GM12878 (cell line): ENCODE measurements at regions not wholly inside any gene's neighbourhood (a gene's known extent, or its start where the extent isn't known, plus 50 kb on each side); places are given as distances from the start of the nearest gene placed in this dataset.

Source experiments
- ATAC-seq: fragments of 200-7000 bp; cut with Tn5 transposase; 3 replicates; pipeline ENCODE4 v1.9.1; 2020; ENCODE audit warnings: mild to moderate bottlenecking, moderate library complexity
- BruUV-seq: library from RNA; stranded (reverse); fragments of 400-500 nt; replicated peaks from 2 replicates; lab custom pipeline; 2021; lab: Mats Ljungman, UMichigan
- CTCF ChIA-PET: fragments of 300-600 bp; sonication (Branson Sonifier 250); formaldehyde crosslinking; extraction: SDS; loops from one replicate; lab custom pipeline; 2021; ENCODE audit warnings: inconsistent platforms; lab: Yijun Ruan, JAX
- POLR2A ChIA-PET: fragments of 350-600 bp; formaldehyde crosslinking; extraction: SDS; loops from one replicate; lab custom pipeline; 2021; ENCODE audit warnings: inconsistent platforms; lab: Charles Lee
- RAD21 ChIA-PET: fragments of 300-600 bp; sonication (Branson Sonifier 250); formaldehyde crosslinking; loops from one replicate; lab custom pipeline; 2023; ENCODE audit warnings: antibody characterized with exemption; ENCODE audit not compliant: unreplicated experiment; lab: Charles Lee
- SMC1A ChIA-PET: fragments of 300-600 bp; sonication (Branson Sonifier 250); formaldehyde crosslinking; loops from one replicate; lab custom pipeline; 2023; ENCODE audit not compliant: unreplicated experiment, uncharacterized antibody; lab: Charles Lee
- DNase-seq: peaks from one replicate; pipeline ENCODE4 v3.0.0-alpha.2; 2011; ENCODE audit warnings: low read depth, low spot score
- FAIRE-seq: peaks from 3 replicates; lab custom pipeline; 2011; peaks lifted over from hg19 to GRCh38; lab: Jason Lieb, UNC
- H2AFZ ChIP-seq: 2 replicates; pipeline ENCODE4 v1.6.0; 2011; ENCODE audit warnings: low read depth, low read length, control low read depth; ENCODE audit not compliant: control insufficient read depth
- H3K27ac ChIP-seq: 2 replicates; pipeline ENCODE4 v1.5.1; 2011; ENCODE audit warnings: control low read depth; ENCODE audit not compliant: control insufficient read depth, insufficient read depth
- H3K27me3 ChIP-seq, 2 experiments: replicated peaks in 1 of 2; 2 replicates each; pipeline versions ENCODE4 v1.6.0 to v1.6.1; 2011; ENCODE audit warnings: low read length in 1 of 2; ENCODE audit not compliant: control insufficient read depth in 2 of 2, insufficient read depth in 2 of 2
- H3K36me3 ChIP-seq, 2 experiments: 2 replicates each; pipeline ENCODE4 v1.5.1; 2011; ENCODE audit warnings: low read length in 1 of 2; ENCODE audit not compliant: control insufficient read depth in 2 of 2, insufficient read depth in 2 of 2
- H3K4me1 ChIP-seq: 2 replicates; pipeline ENCODE4 v1.6.1; 2011; ENCODE audit warnings: mild to moderate bottlenecking, low read length, moderate library complexity, mixed read lengths; ENCODE audit not compliant: control insufficient read depth, insufficient read depth
- H3K4me2 ChIP-seq: 2 replicates; pipeline ENCODE4 v1.6.0; 2011; ENCODE audit warnings: control low read depth; ENCODE audit not compliant: control insufficient read depth, insufficient read depth
- H3K4me3 ChIP-seq: fragments of 200-600 bp; sonication (generic); 2 replicates; pipeline ENCODE4 v1.5.1; 2016
- H3K79me2 ChIP-seq: 2 replicates; pipeline ENCODE4 v1.6.0; 2011; ENCODE audit warnings: low read length; ENCODE audit not compliant: control insufficient read depth, insufficient read depth
- H3K9ac ChIP-seq: 2 replicates; pipeline ENCODE4 v1.8.0; 2011; ENCODE audit warnings: low read length, control low read depth, mixed read lengths; ENCODE audit not compliant: control insufficient read depth, insufficient read depth
- H3K9me3 ChIP-seq: replicated peaks from 3 replicates; pipeline ENCODE4 v1.5.1; 2011; ENCODE audit warnings: mild to moderate bottlenecking, low read length; ENCODE audit not compliant: control insufficient read depth, insufficient read depth
- H4K20me1 ChIP-seq: 2 replicates; pipeline ENCODE4 v1.6.0; 2011; ENCODE audit not compliant: control insufficient read depth, insufficient read depth
- BHLHE40 ChIP-seq, 2 experiments: fragments of 450-650 bp in 1 of 2; IDR thresholded peaks; 2 replicates each; pipeline ENCODE4 v1.6.1; 2011 to 2017; ENCODE audit warnings: low read depth in 2 of 2, borderline replicate concordance in 1 of 2, improper control_type of control experiment in 1 of 2, low read length in 1 of 2, mild to moderate bottlenecking in 1 of 2
- CREM ChIP-seq: IDR thresholded peaks from 2 replicates; pipeline ENCODE4 v1.6.1; 2014; ENCODE audit warnings: antibody characterized with exemption, low read depth
- DPF2 ChIP-seq: fragments of 450-650 bp; IDR thresholded peaks from 2 replicates; pipeline ENCODE4 v1.6.1; 2017; ENCODE audit warnings: mild to moderate bottlenecking
- ETV6 ChIP-seq, 2 experiments: fragments of 450-650 bp in 1 of 2; IDR thresholded peaks in 1 of 2; conservative IDR thresholded peaks in 1 of 2; 2 replicates each; pipeline ENCODE4 v1.6.1; 2014; ENCODE audit warnings: antibody characterized with exemption in 1 of 2, borderline replicate concordance in 1 of 2, low read depth in 1 of 2, mild to moderate bottlenecking in 1 of 2, moderate library complexity in 1 of 2
- MYB ChIP-seq: fragments of 150-350 bp; IDR thresholded peaks from 2 replicates; pipeline ENCODE4 v1.6.1; 2014; ENCODE audit warnings: mild to moderate bottlenecking, low read depth, low read length, borderline replicate concordance
- MYC ChIP-seq: IDR thresholded peaks from 2 replicates; pipeline ENCODE4 v1.6.1; 2011; ENCODE audit warnings: mild to moderate bottlenecking, low read length, moderate library complexity, inconsistent platforms; ENCODE audit not compliant: insufficient read depth, insufficient replicate concordance, insufficient read length, severe bottlenecking
- NKRF ChIP-seq: fragments of 450-650 bp; conservative IDR thresholded peaks from 2 replicates; pipeline ENCODE4 v1.6.1; 2017; ENCODE audit warnings: mild to moderate bottlenecking, moderate library complexity
- PBX3 ChIP-seq: IDR thresholded peaks from 2 replicates; pipeline ENCODE4 v1.6.1; 2011; ENCODE audit warnings: mild to moderate bottlenecking, low read depth, low read length, moderate library complexity; ENCODE audit not compliant: insufficient replicate concordance
- SKIL ChIP-seq: fragments of 450-650 bp; IDR thresholded peaks from 2 replicates; pipeline ENCODE4 v1.6.1; 2017; ENCODE audit warnings: mild to moderate bottlenecking, low read depth, inconsistent platforms; ENCODE audit not compliant: poor library complexity, severe bottlenecking
- WGBS: methylation state at CpG from one replicate; pipeline ENCODE4 v1.1.6; 2016; ENCODE audit warnings: low lambda C conversion rate; ENCODE audit not compliant: insufficient replicate concordance, insufficient coverage; ENCODE audit errors: missing lambda C conversion rate; 5-methylcytosine and 5-hydroxymethylcytosine counted together
- in situ Hi-C: fragments of 300-500 bp; cut with MboI; formaldehyde crosslinking; loops from 9 replicates; pipeline ENCODE4 v1.14.3; 2018; ENCODE audit warnings: mixed read lengths
- intact Hi-C: fragments of 100-400 bp; cut with micrococcal nuclease; formaldehyde crosslinking; loops from one replicate; pipeline ENCODE4 v1.14.2; 2022; ENCODE audit not compliant: unreplicated experiment

GRCh38 chr14:71181215-71182003 lies 274.1 kb downstream of the PCNX1 start (continued):
- TF ChIP-seq NKRF = no peak

- SMC1A ChIA-PET = interaction anchor here (0.7 kb wide), 1 partner anchor 39 kb away, joined by 3 read pairs; no protein-coding TSS in a partner anchor
- POLR2A ChIA-PET = interaction anchor here (0.7 to 0.8 kb wide), 2 partner anchors 12 to 45 kb away, joined by 4 to 5 read pairs; no protein-coding TSS in a partner anchor
- Histone ChIP-seq H3K36me3 (no peaks in the 10 kb centered on the region), H3K27ac (no peak overlapping the region), H3K4me1 (no peaks in the 10 kb centered on the region), H3K9ac (no peak overlapping the region), H3K4me2 (no peak overlapping the region), H3K4me3 (no peak overlapping the region), H3K79me2 (no peaks in the 10 kb centered on the region), H4K20me1 (no peaks in the 10 kb centered on the region), H3K27me3 (no peaks in the 10 kb centered on the region; a peak in 3 of 4 replicates), H3K9me3 (no peaks in the 10 kb centered on the region; the same call in 2 of the 3 replicates), H2AFZ (no peak overlapping the region)
- 32% methylated on average over 7 of the region's 7 CpGs for WGBS
- BruUV-seq = no TSS peak
- intact Hi-C loops = no loop called here
- RAD21 ChIA-PET = no interaction called here
- in situ Hi-C loops = no loop called here
- FAIRE-seq (no peak), DNase-seq (no peak), ATAC-seq (no peak)
- CTCF ChIA-PET = interaction anchor here (1.3 kb wide), 1 partner anchor 18 kb away, joined by 3 read pairs; no protein-coding TSS in a partner anchor
- TF ChIP-seq BHLHE40 (IDR thresholded peaks at IDR 0.05; ENCODE audit: borderline replicate concordance in 1 of 2, low read depth in 2 of 2, low read length in 1 of 2) = no peak
- no peak for TF ChIP-seq PBX3
- no peak for TF ChIP-seq CREM
- no peak for TF ChIP-seq DPF2
- TF ChIP-seq NKRF = no peak
- no peak for TF ChIP-seq MYB
- TF ChIP-seq SKIL = no peak
- TF ChIP-seq MYC = no peak
- no peak for TF ChIP-seq ETV6 (conservative IDR thresholded peaks at IDR 0.05 in 1 of 2, IDR thresholded peaks at IDR 0.05 in 1 of 2; ENCODE audit: borderline replicate concordance in 1 of 2, low read depth in 1 of 2)
Measured at GRCh38 chr14:71183876-71184689, 276.8 kb downstream of the PCNX1 start.
